Glomerular visceral epithelial cell (primary cell): ENCODE measurements at regions not wholly inside any gene's neighbourhood (a gene's known extent, or its start where the extent isn't known, plus 50 kb on each side); places are given as distances from the start of the nearest gene placed in this dataset.

Source experiments
- DNase-seq: peaks from one replicate; pipeline ENCODE4 v3.0.0-alpha.2; 2016; ENCODE audit errors: extremely low spot score

- no peak for DNase-seq
Observed at GRCh38 chr10:42951486-42952251, 125.2 kb upstream of the RET start.

GRCh38 chr10:42952349-42952748 lies 124.5 kb upstream of the RET start:
- peak; percentile 6 for DNase-seq

DNA sequence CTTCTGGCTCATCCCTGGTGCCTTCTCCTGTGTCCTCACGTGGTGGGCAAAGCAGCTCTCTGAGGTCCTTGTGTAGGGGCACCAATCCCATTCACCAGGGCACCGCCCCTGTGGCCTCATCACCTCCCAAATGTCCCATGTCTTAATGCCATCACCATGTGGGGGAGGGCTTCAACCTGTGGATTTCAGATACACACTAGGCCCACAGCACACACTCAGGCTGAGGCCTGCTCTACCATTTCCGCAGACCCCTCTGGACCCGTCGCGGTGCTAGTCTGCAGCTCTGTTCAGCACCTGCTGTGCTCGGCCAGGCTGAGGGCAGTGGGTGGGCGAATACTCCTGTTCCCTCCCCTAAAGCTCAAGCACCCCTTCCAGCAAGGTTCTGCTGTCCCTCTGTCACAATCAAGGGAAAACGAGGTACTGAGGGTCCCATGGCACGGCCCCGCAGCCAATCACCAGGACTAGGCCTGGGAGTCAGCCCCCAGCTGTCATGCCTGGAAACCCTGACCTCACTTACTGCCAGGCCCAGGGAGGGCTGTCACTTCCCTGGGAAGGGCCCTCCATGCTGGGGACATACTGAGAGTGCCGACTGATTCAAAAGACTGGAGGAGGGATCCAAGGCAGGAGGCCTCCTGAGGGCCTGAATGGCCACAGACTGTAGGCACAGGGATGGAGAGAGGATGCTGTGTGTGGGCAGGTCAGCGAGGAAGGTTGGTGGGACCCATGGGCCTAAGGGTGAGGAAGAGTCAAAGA lies 123.8 kb upstream of the RET start:
- no peak for DNase-seq

DNA sequence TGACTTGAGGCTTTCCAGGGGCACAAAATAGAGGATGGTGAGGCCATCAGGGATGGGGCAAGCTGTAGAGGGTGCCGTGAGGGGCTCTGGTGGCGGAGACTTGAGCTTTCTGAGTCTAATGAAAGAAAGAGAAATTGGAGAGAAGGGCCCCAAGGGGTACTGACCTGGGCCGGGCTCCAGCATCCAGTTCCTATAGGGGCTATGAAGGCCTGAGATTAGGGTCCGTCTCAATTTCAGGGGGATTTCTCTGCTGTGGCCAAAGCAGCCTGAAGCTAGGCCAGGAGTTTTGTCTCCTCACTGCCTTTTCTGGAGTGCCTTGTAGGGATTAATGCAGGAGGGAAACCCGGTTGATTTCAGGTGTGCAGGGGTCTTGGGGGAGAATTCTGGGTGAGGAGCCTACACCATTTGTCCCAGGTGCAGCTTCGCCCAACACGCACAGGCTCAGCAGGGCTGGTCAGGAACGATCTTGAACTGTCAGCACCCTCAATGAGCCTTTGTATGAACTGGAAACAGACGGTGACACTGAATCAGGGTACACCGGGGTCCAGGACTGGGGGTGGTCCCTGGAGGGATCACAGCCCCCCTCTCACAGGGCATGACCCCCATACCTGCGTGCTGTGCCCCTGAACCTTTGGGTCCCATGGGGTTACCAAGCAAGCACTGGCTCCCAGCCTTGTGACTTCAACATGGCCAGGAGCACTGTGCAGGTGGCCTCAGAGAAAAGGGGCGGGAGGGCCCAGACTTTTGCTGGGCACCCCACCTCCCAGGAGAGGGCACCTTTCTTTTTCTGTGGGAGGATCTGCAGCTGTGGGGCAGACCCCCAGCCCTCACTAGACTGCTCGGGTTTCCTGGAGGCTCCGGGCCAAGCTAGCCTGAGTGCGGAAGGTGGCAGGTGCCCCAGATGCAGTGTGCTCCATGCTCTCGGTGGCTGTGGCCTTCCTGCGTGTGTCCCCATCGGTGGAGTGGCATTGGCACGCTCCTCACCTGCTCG lies 122.9 kb upstream of the RET start:
- no peak for DNase-seq

DNA sequence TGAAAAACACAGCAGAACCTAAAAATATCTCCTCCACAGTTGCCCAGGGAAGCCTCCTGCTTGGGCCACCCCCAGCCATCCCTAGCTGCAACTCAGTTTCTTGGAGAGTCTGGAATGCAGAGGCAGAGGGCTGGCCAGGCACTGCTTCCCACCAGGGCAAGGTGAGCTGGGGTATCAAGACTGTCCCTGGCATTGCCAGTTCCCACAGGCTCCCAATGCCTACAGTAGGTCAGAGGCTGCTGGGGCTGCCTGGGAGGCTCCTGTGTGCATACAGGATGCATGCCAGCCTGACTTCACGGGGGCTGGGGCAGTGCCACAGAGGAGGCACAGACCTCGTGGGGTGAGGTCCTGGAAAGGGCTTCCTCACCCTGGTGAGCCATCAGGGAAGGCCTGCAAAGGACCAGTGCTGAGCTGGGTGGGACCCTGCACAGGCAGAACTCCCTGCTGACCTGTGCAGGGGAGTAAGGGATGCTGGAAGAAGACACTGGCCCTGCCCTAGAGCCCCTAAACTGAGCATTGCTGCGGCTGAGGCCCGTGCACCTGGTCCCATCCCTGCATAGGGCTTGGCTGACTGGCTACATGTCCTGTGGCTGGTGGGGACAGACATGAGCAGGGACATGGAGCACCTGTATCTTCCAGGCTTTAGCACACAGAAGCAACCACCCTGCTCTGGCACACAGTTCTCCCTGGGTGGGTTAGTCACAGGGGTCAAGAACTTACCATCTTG lies 121.9 kb upstream of the RET start:
- no peak for DNase-seq

DNA sequence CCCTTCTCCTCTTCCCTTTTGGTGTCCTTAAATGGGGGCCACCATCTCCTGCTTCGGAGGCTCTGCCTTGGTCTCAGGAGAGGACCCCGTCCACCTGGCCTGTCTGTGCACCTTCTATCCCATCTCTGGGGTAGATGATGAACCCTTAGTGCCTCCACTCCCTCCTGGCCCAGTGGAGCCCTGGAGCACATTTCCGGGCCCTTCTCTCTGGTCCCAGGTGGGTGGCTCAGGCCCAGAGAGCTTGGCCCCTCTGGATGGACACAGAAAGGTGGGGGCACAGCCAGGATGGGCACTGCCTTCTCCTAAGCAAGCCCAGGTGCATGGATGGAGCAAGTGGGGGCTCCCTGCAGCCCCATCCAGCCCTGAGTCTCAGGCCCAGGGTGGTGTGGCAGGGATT lies 121.4 kb upstream of the RET start:
- no peak for DNase-seq

DNA sequence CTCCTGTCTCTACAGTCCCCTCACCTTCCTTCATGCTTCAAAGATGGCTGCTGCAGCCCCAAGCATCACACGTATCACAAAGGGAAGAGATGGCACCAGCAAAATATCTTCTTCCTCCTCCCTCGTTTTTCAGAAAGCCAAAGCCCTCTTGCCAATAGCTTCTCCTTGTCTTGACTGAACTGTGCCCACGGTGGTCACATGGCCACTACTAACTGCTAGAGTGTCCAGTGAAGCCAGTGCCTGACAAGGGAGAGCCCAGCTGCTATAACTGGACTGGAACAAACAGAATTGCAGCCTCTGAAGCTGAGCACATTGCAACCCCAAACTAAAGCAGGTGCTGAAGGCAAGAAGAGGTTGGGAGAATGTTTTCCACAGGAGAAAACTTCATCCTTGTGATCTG lies 120.8 kb upstream of the RET start:
- DNase-seq, result no peak

DNA sequence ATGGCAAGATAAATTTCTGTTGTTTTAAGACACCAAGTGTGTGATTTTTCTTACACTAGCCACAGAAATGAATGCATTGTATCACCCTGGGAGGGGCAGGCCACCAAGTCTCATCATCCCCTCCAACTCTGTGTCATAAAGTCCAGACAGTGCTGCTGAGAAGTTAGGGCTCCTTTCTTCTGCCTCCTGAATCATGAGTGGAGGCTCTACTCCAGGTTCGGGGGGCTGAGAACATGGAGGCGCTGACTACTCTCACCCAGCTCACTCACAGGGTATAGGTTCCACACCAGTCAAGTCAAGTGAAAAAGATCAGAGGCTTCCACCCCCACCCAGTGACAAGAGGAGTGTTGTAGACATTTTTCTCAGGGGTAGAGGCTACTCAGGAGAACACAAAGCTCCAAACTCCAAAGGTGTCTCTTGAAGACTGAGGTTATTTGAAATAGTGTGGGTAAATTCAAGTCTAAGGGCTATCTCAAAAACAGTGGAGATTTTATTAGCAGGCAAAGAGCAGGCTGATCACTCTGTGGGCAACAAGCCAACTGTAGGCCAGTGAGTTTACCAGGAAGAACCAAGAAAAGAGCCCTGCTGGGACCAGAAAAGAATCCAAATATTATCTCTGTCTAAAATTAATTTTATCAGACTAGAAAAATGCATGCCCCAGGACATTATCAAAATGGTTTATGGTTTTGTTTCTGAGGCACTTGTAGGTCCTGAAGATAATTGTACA lies 118.6 kb upstream of the RET start:
- DNase-seq, result no peak

DNA sequence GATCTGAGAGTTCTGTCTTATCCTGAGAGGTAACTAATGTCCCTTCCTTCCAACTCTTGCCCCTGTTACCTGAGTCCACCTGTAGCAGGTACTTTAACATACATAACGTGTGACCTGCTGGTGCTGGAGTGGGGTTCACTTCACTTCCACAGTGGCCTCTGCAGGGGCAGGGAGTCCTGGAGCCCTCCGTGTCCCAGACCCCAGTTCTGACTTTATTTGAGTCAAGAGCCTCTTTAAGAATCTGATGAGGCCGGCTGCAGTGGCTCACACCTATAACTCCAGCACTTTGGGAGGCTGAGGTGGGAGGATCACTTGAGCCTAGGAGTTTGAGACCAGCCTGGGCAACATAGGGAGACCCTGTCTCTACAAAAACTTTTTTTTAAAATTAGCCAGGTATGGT lies 117.0 kb upstream of the RET start:
- no peak for DNase-seq

- DNase-seq, result peak; percentile 25
Observed at GRCh38 chr10:42960491-42960990, 116.3 kb upstream of the RET start.

DNA sequence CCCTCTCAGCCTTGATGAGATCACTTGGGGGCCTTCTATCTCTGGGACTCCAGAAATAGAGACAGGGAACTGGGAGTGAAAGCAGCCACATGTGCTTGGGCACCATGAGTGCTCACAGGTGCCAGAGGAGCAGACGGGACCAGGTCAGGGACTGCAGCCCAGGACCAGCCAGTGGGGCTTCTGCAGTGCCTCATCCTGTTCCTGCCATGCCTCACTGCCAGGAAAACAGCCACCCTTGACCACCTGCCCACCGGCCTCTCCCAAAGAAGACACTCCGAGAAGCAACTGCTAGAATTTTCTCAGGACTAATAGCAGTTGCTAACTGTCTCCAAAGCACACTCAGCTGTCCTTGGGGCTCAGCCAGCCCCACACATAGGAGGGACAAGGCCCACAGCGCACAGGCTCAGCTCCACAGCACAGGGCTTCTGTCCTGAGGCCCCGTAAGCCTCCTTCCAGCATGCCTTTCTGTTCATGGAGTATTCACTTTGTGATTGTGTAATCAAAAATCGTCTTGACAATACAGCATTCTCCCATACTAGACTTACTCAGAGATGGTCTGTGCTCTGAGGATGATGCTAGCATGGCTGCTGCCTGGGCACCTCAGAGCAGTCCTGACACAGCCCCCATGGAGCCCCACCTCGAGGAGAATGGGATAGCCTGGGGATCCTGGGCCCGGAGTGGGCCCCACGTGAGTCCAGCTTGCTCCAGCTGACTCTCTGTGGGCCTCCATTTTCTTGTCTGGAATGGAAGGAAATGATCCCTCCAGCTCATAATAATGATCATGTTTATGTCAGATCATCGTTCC lies 115.7 kb upstream of the RET start:
- no peak for DNase-seq

DNA sequence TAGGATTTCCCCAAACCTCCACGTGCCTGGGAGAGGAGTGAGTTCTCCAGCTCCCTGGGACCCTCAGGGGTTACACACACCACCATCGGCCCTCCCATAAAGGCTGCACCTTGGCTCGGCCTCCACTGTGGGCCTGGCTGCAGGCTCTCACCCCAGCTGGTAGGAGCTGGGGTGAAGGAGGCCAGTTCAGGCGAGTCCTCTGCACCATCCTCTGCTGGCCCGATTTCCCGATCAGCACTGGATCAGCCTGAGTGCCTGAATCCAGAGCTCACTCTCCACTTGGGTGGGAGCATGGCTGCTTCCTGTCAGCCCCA lies 115.1 kb upstream of the RET start:
- DNase-seq, result no peak

DNA sequence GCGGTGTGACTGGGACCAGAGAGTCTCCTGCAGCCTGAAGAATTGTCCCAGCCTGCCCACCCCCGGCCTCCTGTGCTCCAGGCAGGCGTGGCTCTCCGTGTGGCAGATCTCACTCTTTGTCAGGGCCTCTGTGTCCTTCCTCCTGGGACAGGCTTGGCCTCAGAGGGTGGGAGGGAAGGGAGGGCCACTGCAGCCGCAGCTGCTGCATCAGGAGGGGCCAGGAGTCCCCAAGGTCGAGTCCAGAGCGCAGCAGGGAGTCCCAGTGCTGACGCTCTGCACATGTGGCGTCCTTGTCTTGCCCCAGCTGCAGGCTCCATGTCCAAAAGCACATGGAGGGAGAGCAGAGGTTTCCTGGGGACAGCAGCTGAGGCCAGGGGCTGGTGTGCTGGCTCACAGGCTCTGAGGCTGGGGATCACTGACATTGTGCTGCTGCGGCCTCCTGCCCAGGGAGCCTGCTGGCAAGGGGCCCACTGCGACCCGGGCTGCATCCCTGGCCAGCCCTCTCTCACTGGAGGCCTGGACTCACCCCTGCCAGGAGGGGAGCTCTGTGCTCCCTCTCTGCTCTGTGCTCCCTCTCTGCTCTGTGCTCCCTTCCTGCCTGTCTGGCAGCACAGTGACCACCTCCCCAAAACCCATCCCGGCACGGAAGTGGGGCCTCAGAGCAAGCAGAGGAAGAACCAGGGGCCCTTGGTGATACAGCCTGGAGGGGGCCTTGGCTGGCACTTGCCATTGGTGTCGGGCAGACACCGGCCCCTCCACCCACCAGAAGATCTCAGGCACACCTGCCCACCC lies 114.6 kb upstream of the RET start:
- DNase-seq, result no peak

- DNase-seq, result no peak
Observed at GRCh38 chr10:42962902-42963231, 114.0 kb upstream of the RET start.

GRCh38 chr10:42963312-42963711 lies 113.6 kb upstream of the RET start:
- no peak for DNase-seq

GRCh38 chr10:42969147-42969546 lies 107.7 kb upstream of the RET start:
- no peak for DNase-seq

GRCh38 chr10:42969909-42970308 lies 107.0 kb upstream of the RET start:
- DNase-seq, result no peak

DNA sequence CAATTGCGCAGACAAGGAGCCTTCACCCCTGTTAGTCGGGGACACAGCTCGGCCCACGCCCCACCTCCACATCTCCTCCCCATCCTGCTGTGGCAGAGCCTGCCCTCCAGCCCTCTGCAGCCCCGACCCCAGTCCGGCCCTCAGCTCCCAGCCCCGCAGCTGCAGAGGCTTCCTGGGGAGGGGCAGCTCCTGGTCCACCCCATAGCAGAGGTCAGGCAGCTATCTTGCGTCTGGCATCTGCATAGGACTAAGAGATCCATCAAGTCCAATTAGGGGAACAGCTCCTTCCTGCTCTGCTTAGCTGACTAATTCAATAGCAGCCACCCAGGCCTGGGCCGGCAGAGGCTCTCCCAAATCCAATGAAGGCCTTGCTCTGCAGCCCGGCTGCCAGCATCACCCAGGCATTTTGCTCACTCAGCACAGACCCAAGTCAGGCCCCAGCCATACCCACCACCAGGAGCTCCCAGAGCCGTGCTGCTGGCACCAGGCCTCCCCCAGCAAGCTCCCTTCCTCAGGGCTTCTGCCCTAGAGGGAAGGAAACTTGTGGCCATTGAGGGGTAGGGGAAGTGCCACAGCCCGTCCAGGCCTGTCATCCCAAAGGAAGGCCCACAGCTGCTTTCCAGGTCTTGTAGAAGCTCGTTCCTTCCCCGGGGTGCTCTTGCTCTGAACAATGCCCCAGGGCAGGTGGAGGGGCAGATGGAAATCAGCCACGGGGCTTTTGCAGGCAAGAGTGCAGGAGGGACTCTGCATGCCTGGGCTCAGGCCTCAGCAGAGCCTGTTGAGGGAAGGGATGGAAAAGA lies 106.2 kb upstream of the RET start:
- no peak for DNase-seq

DNA sequence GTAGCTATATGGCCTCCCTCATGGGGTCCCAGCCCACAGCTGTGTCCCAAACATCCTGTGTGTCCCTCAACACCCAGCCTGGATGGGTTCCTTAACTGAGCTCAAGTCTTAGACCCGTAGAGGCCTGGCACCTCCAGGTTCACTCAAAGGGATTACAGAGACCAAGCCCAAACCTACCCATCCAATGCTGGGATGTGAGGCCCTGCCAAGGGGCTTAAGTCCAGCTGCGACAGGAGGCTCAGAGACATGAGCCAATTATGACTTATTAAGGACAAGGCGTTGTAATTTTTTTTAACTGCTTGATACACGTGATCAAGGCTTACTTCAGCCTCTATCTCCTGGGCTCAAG lies 105.6 kb upstream of the RET start:
- no peak for DNase-seq
